Frontal cortex (tissue), 3 donors: ENCODE measurements at regions not wholly inside any gene's neighbourhood (a gene's known extent, or its start where the extent isn't known, plus 50 kb on each side); places are given as distances from the start of the nearest gene placed in this dataset.

Source experiments
- DNase-seq, 2 donors: peaks; one replicate each; pipeline ENCODE4 v3.0.0; 2012; ENCODE audit warnings: low spot score in 2 of 2
- FAIRE-seq: peaks from 2 replicates; lab custom pipeline; 2012; peaks lifted over from hg19 to GRCh38; lab: Jason Lieb, UNC
- donor health status: control.
- donor health status: control.
- donor health status: control.

DNA sequence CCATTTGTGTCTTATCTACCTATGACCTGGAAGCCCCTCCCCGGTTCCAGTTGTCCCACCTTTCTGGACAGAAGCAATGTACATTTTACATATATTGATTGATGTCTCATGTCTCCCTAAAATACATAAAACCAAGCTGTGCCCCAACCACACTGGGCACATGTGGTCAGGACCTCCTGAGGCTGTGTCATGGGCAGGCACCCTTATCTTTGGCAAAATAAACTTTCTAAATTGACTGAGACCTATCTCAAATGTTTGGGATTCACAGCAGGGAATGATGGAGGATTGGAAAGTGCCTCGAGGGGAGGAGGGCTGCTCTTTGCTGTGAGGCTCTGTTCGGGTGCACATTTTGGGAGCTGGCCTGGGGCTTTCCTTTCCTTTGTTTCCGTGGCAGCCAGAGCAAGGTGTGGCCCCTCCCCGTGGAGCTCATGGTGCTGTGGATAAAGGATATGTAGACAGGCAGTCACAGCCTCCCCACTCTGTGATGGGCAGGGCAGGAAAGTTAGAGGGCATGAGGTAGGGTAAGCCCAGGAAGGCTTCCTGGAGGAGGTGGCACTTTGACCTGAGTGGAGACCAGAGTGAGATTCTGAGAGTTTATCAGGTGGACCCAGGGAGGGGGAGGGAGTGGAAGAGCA is 615.6 kb downstream of the TBC1D22A start:
- FAIRE-seq (no peak), DNase-seq (no peak)

DNA sequence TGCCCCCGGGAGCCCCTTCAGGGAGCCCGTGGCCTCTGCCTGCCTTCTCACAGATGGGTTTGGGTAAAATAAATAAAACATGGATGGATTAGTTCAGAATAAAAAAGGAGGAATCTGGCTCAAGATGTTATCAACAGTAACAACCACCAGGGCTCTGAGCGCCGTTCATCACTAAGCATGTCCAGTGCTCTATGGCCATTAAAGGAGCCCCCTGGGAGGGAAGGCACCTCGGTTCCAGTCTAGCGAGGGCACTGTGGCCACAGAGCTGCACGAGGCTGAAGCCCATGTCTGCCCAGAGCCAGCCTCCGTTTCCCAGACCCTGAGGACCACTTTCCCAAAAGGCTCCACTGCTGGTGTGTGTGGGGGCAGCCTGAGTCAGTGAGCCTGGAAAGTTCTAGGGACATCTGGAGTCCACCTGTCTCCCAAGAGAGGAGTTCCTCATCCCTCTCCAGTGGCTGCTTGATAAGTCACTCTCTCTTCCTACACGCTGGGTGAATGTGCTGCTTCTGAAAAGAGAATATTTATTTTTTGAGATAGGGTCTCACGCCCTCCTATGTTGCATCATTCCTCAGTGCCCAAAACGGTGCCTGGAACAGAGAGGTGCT is 614.6 kb downstream of the TBC1D22A start:
- FAIRE-seq (no peak), DNase-seq (no peak)

DNA sequence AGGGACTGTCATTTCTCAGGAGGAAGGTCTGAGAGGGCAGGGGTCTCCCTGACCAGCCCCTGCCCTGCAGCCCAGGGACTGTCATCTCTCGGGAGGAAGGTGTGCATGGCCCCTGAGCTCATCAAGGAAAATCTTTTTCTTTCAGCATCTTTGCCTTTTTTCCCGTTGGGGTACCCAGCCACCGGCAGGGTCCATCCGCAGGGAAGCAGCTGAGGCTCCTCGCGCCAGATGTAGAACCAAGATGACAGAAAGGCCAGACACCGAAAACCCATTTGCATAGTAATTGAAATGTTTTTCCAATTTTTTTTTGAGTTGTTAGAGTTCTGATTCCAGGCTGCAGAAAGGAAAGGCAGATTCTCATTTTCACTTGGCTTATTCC is 613.9 kb downstream of the TBC1D22A start:
- DNase-seq (no peak), FAIRE-seq (no peak)

DNA sequence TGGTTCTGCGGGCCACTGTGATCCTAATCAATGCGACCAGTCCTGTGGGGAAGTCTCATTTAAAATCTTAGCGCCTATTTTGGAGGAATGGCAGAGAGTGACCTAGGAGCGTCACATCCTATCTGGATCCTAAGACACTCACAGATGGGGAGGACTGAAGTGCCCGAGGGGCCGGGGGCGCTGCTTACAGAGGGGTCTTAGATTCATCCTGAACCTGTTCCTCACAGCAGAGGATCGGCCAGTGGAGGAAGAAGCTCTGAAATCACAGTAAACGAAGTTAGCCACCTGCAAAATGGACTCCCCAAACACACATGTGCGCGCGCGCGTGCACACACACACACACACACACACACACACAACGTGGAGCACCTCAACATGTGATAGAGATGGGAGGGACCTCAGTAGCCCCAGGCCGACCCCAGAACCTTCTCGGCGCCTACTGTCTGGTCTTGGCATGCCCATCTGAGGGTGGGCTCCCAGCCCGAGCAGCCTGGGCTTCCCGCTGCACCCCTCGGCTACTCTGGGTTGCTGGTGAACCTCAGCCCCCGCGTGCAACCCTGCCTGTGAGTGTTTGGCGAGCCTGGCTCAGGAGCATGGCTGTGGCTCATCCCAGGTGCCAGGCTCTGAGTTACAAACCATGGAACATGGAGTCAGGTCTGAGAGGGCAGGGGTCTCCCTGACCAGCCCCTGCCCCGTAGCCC is 613.3 kb downstream of the TBC1D22A start:
- no peak for FAIRE-seq
- DNase-seq, result no peak

DNA sequence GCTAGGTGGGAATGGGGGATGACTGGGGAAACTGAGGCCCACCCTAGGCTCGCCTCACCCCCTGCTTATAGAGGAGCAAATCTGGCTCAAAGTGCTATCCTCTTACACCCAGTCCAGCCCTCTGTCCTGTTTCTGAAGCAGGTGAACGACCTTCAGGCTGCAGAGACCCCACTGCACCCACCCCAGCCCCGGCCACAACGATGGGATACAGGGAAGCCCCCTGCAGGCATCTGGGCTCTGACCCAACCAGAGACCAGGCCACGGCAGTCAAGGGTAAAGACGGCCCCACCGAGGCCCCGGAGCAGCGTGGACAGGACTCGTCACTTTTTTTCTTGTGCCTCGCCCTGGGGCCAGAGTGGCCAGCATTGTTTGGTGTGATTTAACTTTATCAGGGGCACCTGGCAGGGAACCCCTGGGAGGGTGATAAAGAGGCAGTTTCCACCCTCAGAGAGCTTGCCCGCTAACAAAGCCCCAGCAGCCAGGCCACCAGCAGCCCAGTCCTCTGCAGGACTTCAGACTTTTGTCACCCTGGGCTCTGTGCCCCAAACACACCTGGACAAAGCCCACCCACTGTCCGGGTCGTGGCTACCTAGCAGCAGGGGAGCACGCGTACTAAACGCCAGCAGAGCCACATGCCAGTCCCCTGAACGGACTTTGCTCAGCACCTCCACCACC is 612.6 kb downstream of the TBC1D22A start:
- DNase-seq (no peak), FAIRE-seq (no peak)

DNA sequence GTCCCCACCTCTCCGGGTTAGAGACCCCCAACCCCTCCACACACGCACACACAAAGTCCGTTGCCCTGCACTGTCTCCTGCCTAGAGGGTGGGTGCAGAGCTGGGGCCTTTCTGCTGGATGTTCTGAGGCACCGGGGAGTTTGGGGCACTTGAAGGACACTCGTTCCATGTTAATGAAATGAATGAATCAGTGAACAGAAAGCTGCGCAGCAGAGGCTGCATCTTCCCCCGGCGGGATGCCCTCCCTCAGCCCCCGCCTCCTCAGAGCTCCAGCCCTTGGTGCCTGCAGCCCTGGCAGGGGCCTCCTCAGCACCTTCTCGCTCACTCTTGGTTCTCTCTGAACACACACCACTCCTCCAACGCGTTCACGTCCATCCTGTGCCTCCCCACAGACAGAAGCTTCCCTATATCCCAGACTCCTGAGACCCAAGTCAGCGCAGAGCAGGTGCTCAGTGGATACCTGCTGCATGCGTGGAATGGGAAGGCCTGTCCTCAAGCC is 611.9 kb downstream of the TBC1D22A start:
- no peak for FAIRE-seq

DNA sequence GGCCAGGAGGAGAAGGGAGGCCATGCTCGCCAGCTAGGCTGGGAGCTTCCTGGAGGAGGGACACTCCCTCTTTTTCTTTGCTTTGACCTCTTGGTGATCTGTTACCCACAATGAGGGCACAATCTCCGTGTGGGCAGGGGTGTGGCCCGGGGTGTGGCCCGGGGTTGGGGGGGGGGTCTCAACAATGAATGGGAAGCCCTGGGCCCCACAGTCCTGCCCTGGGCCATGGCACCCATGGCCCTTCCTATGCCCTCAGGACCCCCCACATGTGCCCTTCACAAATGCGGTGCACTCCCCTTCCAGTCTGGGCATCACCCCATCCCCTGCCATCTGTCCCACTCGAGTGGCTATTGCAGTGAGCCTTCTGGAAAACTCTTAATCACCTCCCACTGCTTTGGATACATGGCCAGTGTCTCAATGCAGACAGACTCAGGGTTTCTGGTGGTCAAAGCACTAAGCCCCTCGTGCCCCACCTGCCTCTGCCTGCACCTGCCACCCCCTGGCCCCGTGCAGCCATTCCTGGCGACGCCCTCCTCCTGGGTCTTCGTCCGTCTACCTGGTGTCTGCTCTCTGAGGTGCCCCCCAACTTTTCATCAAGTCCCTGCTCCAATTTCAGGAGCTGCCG is 611.3 kb downstream of the TBC1D22A start:
- no peak for FAIRE-seq
- DNase-seq, result no peak

More for the DNA sequence above, 611.9 kb downstream of the TBC1D22A start:
- no peak for DNase-seq

DNA sequence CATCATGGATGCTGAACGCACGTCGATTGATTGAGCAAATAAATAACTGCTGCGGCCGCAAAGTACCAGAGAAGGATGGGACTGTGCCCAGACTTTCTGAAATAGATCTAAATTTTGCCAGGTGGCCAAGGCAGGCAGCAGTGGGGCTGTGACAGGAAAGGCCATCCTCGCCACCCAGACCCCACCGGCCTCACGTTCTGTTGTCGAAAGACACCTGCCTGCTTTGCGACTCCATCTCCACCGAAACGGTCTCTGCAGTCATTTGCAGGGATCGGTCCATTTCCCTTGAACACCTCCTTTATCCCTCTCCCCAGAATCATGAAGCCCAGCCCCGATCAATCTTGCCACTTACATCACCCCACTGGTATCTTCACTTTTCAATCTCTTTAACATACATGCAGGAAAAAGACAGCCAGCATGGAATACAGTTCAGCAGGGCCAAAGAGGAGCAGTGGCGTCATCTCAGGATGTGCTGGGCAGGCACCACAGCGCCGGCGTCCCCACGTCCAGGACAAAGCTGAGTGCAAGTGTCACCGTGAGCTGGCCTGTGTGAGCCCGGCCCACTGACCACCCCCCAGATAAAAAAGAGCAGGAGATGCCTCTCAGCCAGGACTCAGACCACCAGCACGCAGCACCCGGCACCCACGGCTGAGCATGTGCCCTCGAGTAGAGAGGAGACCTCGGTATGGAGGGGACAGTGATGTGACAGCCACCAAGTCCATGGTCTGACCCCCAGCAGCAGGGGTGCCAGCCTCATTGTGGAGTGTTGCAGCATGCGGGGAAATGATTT is 610.3 kb downstream of the TBC1D22A start:
- DNase-seq (no peak), FAIRE-seq (no peak)

DNA sequence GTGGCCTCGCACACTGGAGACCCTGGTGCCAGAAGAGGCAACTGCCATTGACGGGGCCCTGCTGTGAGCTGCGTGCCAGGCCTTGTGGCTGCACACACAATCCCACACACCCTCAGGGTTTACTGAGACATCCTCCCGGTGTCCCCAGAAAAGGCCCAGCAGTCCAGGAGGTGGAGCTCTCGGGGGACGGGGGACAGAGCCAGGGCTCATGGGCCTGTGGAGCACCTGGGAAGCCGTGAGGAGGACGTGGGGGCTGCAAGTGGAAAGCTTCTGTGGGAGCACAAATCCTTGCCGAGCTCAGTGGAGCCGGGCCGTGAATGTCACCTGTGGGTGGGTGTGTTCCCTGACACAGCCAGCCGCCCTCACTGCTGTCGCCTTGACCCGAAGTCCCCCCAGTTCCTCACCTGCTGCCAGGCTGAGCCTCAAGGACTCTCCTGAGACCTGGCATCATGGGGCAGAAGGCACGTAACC is 609.7 kb downstream of the TBC1D22A start:
- FAIRE-seq (no peak), DNase-seq (no peak)

DNA sequence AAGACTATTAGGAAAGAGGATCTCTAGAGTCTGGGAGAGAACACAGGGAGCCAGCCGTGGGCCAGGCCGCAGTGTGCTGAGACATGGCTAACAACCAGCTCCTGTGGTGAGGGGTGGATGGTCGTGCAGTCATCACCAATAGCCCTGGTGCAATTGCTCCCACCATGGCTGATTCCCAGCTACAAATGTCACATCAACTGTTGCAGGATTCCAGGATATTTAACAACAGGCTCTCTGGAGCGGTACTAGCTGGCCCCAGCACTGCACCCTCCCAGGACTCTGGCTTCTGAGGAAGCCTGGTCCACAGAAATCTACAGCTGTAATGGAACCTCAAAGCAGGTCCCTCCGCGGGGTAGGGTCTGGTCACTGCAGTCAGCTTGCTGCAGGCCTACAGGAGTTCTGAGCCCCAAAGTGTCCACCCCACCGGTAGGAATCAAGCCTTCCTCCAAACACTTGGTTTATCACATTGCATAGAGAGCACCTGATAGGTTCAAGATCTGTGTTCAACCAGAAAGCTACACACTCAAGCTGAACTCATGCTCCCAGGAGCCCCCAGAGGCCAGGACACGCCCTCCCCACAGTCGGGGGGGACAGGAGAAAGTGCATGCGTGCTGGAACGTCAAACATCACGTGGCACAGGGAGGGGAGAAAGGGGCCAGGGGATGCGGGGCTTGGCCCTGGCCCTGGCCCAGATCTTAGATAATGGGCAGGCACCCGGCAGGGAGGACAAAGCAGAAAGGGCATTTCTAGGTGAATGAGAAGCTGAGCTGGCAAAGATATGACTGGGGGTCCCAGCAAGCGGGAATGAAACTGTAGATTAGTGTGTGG is 609.0 kb downstream of the TBC1D22A start:
- DNase-seq (no peak), FAIRE-seq (no peak)

DNA sequence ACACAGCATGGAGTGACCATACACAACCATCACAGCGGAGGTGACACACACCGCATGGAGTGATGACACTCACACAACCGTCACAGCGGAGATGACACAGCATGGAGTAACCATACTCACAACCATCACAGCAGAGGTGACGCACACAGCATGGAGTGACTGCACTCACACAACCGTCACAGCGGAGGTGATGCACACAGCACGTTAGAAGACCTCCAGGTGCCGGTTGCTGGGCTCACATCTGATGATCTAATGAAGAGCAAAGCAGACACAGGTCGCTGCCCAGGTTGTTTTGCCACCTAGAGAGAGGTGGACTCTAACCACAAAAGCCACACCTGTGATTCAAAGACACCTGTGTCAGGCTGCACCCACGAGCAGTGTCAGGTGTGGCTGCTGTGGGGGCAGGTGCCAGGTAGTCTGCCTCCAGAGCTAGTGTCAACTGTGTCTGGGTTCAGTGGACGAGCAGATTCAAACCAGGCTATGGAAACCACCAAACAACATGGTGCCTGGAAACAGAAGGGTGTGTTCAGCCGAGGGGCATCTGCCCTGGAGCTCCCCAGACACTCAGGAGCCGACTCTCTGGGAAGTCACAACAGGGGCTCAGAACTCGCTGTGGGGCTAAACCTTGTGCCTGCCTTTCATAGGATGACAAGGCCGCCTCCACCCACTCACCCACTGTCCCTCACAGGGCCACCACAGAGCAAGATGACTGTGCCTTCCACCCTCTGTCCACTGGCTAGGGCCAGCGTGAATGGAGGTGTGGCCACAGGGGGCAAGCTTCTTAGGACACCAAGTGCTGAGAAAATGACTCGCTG is 608.2 kb downstream of the TBC1D22A start:
- FAIRE-seq (no peak), DNase-seq (no peak)

DNA sequence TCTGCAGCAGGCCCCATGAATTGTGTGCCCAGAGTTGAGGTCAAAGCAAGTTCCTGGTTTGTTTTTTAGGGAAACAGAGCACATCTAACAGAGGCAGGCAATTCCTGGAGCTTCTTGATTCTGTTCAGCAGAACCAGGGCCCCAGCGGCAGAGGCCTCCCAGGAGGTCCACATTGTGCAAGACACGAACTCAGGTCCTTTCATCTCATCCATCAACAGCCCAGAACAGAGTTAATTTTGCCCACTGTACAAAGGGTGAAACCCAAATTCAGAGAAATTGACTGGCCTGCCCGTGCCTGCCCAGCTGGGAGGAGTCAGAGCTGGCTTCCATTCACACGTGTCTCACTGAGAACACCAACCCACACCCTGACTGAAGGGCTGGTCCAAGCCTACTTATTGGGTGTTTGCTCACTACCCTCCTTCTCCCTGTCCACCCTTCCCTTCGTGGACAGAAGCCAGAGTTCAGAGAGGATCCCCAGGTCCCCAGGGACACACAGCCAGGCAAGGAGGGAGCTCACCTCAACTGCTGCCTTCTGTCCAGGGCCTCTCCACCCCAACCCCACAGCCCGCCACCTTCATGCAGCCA is 607.1 kb downstream of the TBC1D22A start:
- FAIRE-seq (no peak), DNase-seq (no peak)

DNA sequence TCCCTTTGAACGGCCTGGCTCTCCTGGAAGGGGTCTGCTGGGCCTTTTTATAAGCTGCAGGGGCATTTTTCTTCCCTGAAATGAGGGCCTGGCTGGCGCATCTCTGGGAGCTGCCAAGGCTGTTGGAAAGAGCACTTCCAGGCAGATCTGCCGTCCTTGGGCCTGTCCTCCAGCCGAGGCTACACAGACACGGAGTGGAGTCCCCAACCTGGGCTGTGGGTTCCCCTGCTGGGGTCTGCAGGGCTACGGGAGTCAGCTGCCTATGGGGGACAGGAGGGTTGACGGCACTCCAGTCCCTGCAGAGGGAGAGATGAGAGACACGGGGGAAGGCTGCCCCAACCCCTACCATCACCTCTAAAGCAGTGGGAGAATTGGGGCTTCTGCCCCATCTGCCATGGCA is 606.6 kb downstream of the TBC1D22A start:
- FAIRE-seq (no peak), DNase-seq (no peak)

DNA sequence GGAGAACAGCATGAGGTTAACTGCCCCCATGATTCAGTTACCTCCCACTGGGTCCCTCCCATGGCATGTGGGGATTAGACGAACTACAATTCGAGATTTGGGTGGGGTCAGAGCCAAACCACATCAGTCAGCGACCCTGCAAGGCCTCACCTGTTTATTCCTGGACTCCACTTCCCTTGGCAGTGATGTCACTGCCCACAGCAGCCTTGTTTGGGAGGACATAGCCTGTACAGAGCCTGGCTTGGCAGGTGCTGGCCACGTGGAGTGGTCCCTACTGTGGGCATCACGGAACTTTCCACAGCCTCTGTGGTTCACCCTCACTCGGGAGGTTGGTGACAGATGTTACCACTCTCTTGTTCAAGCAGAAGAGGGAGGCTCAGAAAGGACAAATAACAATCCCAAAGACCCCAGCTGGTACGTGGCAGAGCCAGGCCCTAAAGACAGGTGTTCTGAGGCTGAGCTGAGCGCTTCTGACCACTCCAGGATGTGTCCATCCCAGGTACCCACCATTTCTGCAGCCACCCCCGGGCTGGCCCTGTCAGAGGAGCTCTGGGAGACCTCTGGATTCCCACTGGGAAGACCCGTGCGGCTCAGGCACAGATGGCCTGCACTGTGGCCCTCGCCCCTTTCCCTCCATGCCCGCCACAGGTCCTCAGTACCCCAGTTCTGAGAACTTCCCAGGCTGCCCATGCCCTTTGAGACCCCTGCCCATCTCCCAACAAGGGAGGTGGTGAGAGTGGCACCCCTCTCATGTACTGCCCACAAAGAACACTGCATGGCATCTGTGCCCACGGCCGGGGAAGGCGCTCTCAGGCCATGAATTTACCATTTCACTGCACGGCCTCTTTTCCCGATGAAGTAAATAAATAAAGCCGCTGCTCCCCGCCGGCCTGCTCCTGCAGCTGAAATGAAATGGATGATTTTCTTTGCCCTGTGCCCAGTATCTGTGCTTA is 605.8 kb downstream of the TBC1D22A start:
- FAIRE-seq, result no peak

DNA sequence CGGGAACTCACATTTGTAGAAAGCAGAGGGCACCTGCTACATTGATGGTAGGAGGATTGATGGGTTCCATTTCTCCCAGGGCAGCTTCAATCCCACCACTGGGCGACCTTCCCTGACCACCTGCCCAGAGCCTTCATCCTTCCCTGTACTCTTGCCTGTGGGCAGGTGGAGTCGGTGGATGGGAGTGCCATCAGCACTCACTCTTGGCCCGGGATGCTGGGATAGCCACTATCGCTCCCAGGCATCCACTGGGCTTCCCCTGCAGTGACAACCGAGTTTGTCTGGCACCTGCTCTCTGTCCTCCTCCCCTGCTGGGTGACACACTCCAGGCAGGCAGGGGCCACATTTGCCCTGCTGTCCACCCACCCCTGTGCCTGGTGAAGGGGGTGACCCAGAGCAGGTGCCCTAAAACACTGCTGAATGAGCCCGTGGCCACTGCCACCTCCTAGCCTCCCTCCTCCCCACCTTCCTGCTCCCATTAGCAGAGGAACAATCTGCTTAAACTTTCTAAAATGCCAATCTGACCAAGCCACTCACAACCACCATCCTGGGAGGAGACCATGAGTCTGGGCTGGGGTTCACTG is 604.7 kb downstream of the TBC1D22A start:
- DNase-seq, result no peak
- FAIRE-seq, result no peak

More for the DNA sequence above, 605.8 kb downstream of the TBC1D22A start:
- no peak for DNase-seq
